ENCODE measurements at regions not wholly inside any gene's neighbourhood (a gene's known extent, or its start where the extent isn't known, plus 50 kb on each side); places are given as distances from the start of the nearest gene placed in this dataset.

DNA sequence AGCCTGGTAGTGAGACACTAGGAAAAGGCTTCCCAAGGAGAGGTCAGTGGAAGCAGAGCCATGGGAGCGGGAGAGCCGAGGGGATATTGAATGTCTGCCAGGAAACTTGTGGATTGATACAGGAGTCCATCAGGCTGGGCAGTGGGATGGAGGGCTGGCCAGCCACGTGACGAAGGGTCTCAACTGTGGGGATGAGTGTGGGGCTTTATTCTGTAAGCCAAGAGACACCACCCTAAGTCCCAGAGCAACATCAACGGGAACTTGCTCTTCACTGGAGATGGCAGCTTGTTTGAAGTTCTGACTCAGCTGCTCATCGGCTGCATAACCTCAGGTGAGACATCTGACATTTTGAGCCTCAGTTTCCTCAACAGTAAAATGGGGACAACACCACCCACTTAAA lies 197.8 kb downstream of the VRK1 start:
- no peak overlapping the region for H3K4me3 ChIP-seq
- H3K4me1 ChIP-seq, result no peaks in the 10 kb centered on the region
- H3K27me3 ChIP-seq, result peaks cover 0 to 26% (median 0%) of the 10 kb centered on the region in 4 donors
- DNase-seq (ENCODE audit: extremely low spot score), result no peak
- intact Hi-C loops (cut with DNase I), result no loop called here
- TF ChIP-seq, protein P1, sequence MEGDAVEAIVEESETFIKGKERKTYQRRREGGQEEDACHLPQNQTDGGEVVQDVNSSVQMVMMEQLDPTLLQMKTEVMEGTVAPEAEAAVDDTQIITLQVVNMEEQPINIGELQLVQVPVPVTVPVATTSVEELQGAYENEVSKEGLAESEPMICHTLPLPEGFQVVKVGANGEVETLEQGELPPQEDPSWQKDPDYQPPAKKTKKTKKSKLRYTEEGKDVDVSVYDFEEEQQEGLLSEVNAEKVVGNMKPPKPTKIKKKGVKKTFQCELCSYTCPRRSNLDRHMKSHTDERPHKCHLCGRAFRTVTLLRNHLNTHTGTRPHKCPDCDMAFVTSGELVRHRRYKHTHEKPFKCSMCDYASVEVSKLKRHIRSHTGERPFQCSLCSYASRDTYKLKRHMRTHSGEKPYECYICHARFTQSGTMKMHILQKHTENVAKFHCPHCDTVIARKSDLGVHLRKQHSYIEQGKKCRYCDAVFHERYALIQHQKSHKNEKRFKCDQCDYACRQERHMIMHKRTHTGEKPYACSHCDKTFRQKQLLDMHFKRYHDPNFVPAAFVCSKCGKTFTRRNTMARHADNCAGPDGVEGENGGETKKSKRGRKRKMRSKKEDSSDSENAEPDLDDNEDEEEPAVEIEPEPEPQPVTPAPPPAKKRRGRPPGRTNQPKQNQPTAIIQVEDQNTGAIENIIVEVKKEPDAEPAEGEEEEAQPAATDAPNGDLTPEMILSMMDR (IDR thresholded peaks at IDR 0.05), result no peak
- TF ChIP-seq POLR2AphosphoS5 (IDR thresholded peaks at IDR 0.05) (no peak), POLR2A (IDR thresholded peaks at IDR 0.05; ENCODE audit: low read depth) (no peak), EP300 (IDR thresholded peaks at IDR 0.05) (no peak)
- H3K36me3 ChIP-seq, result no peaks in the 10 kb centered on the region
- H3K27ac ChIP-seq (replicated peaks in 1 of 4), result no peak overlapping the region
- peaks cover 0 to 7% (median 3%) of the 10 kb centered on the region in 4 donors for H3K9me3 ChIP-seq
- WGBS, result 79% methylated on average over 5 of the region's 6 CpGs

DNA sequence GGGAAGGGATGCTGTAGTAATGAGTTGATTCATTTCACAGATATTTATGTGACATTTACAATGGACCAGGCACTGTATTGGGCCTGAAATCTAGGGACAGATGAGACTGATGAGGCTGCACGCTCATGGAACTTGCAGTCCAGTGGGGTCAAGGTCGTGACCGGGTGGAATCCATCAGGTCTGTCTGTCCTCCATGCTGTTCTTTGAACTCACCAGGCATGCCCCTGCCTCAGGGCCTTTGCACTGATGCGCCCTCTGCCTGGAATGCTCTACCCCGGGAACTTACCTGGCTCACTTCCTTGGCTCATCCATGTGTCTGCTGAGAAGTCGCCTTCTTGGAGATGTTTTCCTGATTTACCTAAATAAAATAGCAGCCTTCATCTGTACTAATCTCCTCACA lies 200.1 kb downstream of the VRK1 start:
- 85% methylated on average over 6 of the region's 6 CpGs for WGBS

DNA sequence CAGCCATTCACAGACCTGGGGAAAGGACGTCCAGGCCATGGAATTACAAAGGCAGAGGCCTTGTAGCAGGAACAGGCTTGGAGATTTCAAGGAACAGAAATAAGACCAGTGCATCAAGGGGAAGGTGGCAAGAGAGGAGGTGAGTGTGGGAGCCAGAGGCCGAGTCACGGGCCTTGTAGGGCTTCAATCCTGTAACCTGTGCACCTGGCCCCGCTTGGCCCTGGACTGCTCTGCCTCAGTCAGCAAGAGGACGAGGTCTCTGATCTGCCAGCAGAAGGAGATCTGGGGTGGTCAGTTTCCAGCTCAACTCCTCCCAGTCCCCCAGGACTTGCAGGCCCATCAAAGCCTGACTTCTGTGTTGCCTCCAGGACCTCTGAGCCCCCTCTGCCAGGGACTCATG lies 200.8 kb downstream of the VRK1 start:
- intact Hi-C loops (cut with DNase I), result no loop called here
- Histone ChIP-seq H3K4me1 (no peaks in the 10 kb centered on the region), H3K27ac (replicated peaks in 1 of 4) (no peak overlapping the region), H3K4me3 (no peak overlapping the region), H3K9me3 (no peaks in the 10 kb centered on the region), H3K27me3 (peaks cover 0 to 22% (median 0%) of the 10 kb centered on the region in 4 donors), H3K36me3 (no peaks in the 10 kb centered on the region)
- DNase-seq (ENCODE audit: extremely low spot score), result no peak
- TF ChIP-seq POLR2AphosphoS5 (IDR thresholded peaks at IDR 0.05), result no peak
- TF ChIP-seq POLR2A (IDR thresholded peaks at IDR 0.05; ENCODE audit: low read depth), result no peak
- TF ChIP-seq EP300 (IDR thresholded peaks at IDR 0.05), result no peak
- 70% methylated on average over 5 of the region's 5 CpGs for WGBS

More for the DNA sequence above, 200.1 kb downstream of the VRK1 start:
- TF ChIP-seq, protein P1 (IDR thresholded peaks at IDR 0.05), result no peak
- no peak for TF ChIP-seq POLR2A (IDR thresholded peaks at IDR 0.05; ENCODE audit: low read depth)
- TF ChIP-seq POLR2AphosphoS5 (IDR thresholded peaks at IDR 0.05), result no peak
- TF ChIP-seq EP300 (IDR thresholded peaks at IDR 0.05), result no peak
- Histone ChIP-seq H3K4me1 (no peaks in the 10 kb centered on the region), H3K27ac (replicated peaks in 1 of 4) (no peak overlapping the region), H3K4me3 (no peak overlapping the region), H3K9me3 (no peaks in the 10 kb centered on the region), H3K36me3 (no peaks in the 10 kb centered on the region), H3K27me3 (peaks cover 0 to 26% (median 0%) of the 10 kb centered on the region in 4 donors)
- DNase-seq (ENCODE audit: extremely low spot score), result no peak
- intact Hi-C loops (cut with DNase I), result no loop called here

DNA sequence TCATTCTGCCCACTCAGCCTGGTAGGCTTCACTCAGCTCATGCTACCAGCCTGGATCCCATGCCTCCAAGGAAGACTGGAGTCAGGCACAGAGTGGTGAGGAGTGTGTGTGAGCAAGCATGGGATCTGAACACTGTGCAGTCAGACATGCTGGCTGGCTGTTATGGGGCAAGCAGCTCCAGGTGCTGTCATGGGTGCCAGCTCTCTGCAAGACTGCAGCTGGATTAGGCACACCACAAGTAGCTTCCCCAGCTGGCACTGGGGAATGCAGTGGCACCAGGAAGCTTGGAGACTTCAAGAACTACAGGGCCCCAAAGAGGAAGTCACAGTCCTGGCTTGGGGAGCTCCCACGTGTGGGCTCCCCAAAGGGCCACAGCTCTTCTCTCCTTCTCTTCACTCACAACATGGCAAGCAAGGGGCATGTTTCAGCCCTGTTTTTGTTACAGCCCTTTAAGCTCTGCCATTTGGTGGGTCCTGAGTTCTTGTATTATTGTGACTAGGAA lies 202.5 kb downstream of the VRK1 start:
- no peaks in the 10 kb centered on the region for H3K36me3 ChIP-seq
- no peak overlapping the region for H3K4me3 ChIP-seq
- DNase-seq (ENCODE audit: extremely low spot score), result no peak
- H3K4me1 ChIP-seq, result no peaks in the 10 kb centered on the region
- peaks cover 0 to 9% (median 0%) of the 10 kb centered on the region in 4 donors for H3K27me3 ChIP-seq
- H3K9me3 ChIP-seq, result no peaks in the 10 kb centered on the region
- intact Hi-C loops (cut with DNase I), result no loop called here
- TF ChIP-seq, protein P1 (IDR thresholded peaks at IDR 0.05), result no peak
- TF ChIP-seq POLR2AphosphoS5 (IDR thresholded peaks at IDR 0.05), result no peak
- TF ChIP-seq POLR2A (IDR thresholded peaks at IDR 0.05; ENCODE audit: low read depth), result no peak
- no peak for TF ChIP-seq EP300 (IDR thresholded peaks at IDR 0.05)
- 67% methylated on average over 1 of the region's 1 CpG for WGBS
- H3K27ac ChIP-seq (replicated peaks in 1 of 4), result no peak overlapping the region

DNA sequence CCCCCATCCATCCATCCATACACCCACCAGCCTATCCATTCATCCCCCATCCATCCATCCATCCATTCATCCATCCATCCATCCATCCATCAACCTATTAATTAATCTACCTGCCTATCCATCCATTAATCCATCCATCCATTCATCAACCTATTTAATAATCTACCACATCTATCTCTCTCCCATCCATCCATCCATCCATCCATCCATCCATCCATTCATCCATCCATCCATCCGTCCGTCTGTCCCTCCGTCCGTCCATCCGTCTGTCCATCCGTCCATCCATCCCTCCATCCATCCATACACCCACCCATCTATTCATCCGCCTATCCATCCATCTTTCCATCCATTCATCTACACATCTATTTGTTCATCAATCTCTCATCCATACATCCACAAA lies 205.3 kb downstream of the VRK1 start:
- 85% methylated on average over 7 of the region's 7 CpGs for WGBS
- intact Hi-C loops (cut with DNase I), result no loop called here

More for the DNA sequence above, 205.3 kb downstream of the VRK1 start:
- TF ChIP-seq EP300 (IDR thresholded peaks at IDR 0.05), result no peak
- TF ChIP-seq POLR2AphosphoS5 (IDR thresholded peaks at IDR 0.05), result no peak
- no peak for TF ChIP-seq POLR2A (IDR thresholded peaks at IDR 0.05; ENCODE audit: low read depth)
- TF ChIP-seq, protein P1 (IDR thresholded peaks at IDR 0.05), result no peak
- no peak overlapping the region for H3K4me3 ChIP-seq
- H3K27ac ChIP-seq (replicated peaks in 1 of 4), result no peak overlapping the region
- no peaks in the 10 kb centered on the region for H3K9me3 ChIP-seq
- no peak for DNase-seq (ENCODE audit: extremely low spot score)
- H3K4me1 ChIP-seq, result no peaks in the 10 kb centered on the region
- H3K27me3 ChIP-seq, result peaks cover 0 to 2% (median 0%) of the 10 kb centered on the region in 4 donors
- H3K36me3 ChIP-seq, result no peaks in the 10 kb centered on the region
